ENCODE measurements at regions not wholly inside any gene's neighbourhood (a gene's known extent, or its start where the extent isn't known, plus 50 kb on each side); places are given as distances from the start of the nearest gene placed in this dataset.

DNA sequence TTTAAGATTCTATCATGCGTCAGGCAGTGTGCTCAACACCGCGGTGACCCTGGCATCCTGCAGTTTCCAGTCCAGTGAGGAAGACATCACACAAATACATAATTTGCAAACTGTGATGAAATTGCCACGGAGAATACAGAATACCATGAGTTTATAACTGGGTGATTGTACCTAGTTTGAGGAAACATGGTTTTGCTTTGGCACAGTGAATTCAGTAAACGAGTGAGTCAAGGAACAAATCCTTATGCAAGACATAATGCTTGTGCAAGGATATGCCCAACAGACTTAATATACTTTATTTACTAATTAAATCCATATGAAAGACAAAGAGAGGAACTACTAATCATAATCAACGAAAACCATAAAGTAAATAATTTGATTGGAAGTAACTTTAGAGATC, 311.8 kb upstream of the TMTC1 start:
- no peaks in the 10 kb centered on the region for H3K9me2 ChIP-seq (replicated peaks; ENCODE audit: low read length)
- no peak overlapping the region for H3K9ac ChIP-seq (ENCODE audit: low read length)
- H3K9me3 ChIP-seq (ENCODE audit: low read length), result no peaks in the 10 kb centered on the region
- TF ChIP-seq EZH2 (IDR thresholded peaks at IDR 0.05; ENCODE audit: low read length, unreplicated experiment) (no peak), EZH2phosphoT487 (IDR thresholded peaks at IDR 0.05; ENCODE audit: borderline replicate concordance, low read length) (no peak), CTCF (conservative IDR thresholded peaks at IDR 0.05; ENCODE audit: low read depth, low read length) (no peak)
- no peak for DNase-seq
- ChIA-PET CTCF (no interaction called here), POLR2A (ENCODE audit: unreplicated experiment) (no interaction called here)
- H3K27ac ChIP-seq (ENCODE audit: low read length), result no peak overlapping the region
- BruUV-seq (replicated peaks), result no TSS peak
- no peaks in the 10 kb centered on the region for H3K27me3 ChIP-seq (ENCODE audit: low read length)
- no peaks in the 10 kb centered on the region for H3K4me1 ChIP-seq (ENCODE audit: insufficient read depth, low read length)
- H3K79me2 ChIP-seq (ENCODE audit: low read length), result no peaks in the 10 kb centered on the region
- no peaks in the 10 kb centered on the region for H4K20me1 ChIP-seq (ENCODE audit: low read length)
- H2AFZ ChIP-seq (ENCODE audit: low read length), result no peak overlapping the region
- H3F3A ChIP-seq (ENCODE audit: low read length, unreplicated experiment), result no peaks in the 10 kb centered on the region
- H3K4me3 ChIP-seq (ENCODE audit: low read length), result no peak overlapping the region
- ATAC-seq, result no peak
- intact Hi-C loops (cut with micrococcal nuclease), result no loop called here
- H3K36me3 ChIP-seq (ENCODE audit: low read depth, low read length), result no peaks in the 10 kb centered on the region
- H3K4me2 ChIP-seq (ENCODE audit: low read length), result no peak overlapping the region

GRCh38 chr12:30092983-30093617, 309.4 kb upstream of the TMTC1 start:
- no TSS peak for BruUV-seq (replicated peaks)
- Histone ChIP-seq H3K27me3 (ENCODE audit: low read length) (no peaks in the 10 kb centered on the region), H3K36me3 (ENCODE audit: low read depth, low read length) (no peaks in the 10 kb centered on the region), H3K9me3 (ENCODE audit: low read length) (no peaks in the 10 kb centered on the region), H3K27ac (ENCODE audit: low read length) (no peak overlapping the region), H3K9ac (ENCODE audit: low read length) (no peak overlapping the region), H3K9me2 (replicated peaks; ENCODE audit: low read length) (no peaks in the 10 kb centered on the region), H3K79me2 (ENCODE audit: low read length) (no peaks in the 10 kb centered on the region), H3K4me3 (ENCODE audit: low read length) (no peak overlapping the region), H2AFZ (ENCODE audit: low read length) (no peak overlapping the region), H4K20me1 (ENCODE audit: low read length) (no peaks in the 10 kb centered on the region), H3K4me2 (ENCODE audit: low read length) (no peak overlapping the region), H3F3A (ENCODE audit: low read length, unreplicated experiment) (peaks cover 3% of the 10 kb centered on the region), H3K4me1 (ENCODE audit: insufficient read depth, low read length) (peaks cover 11% of the 10 kb centered on the region)
- POLR2A ChIA-PET (ENCODE audit: unreplicated experiment), result no interaction called here
- TF ChIP-seq EZH2phosphoT487 (IDR thresholded peaks at IDR 0.05; ENCODE audit: borderline replicate concordance, low read length) (no peak), CTCF (conservative IDR thresholded peaks at IDR 0.05; ENCODE audit: low read depth, low read length) (no peak), EZH2 (IDR thresholded peaks at IDR 0.05; ENCODE audit: low read length, unreplicated experiment) (no peak)
- intact Hi-C loops (cut with micrococcal nuclease), result no loop called here
- DNase-seq (no peak), ATAC-seq (no peak)
- CTCF ChIA-PET, result no interaction called here

- H3K9ac ChIP-seq (ENCODE audit: low read length), result no peak overlapping the region
- no peaks in the 10 kb centered on the region for H3K79me2 ChIP-seq (ENCODE audit: low read length)
- ChIA-PET POLR2A (ENCODE audit: unreplicated experiment) (no interaction called here), CTCF (no interaction called here)
- H3K9me3 ChIP-seq (ENCODE audit: low read length), result no peaks in the 10 kb centered on the region
- no peak overlapping the region for H3K4me2 ChIP-seq (ENCODE audit: low read length)
- H3K36me3 ChIP-seq (ENCODE audit: low read depth, low read length), result no peaks in the 10 kb centered on the region
- H3K27ac ChIP-seq (ENCODE audit: low read length), result no peak overlapping the region
- DNase-seq (no peak), ATAC-seq (no peak)
- intact Hi-C loops (cut with micrococcal nuclease), result no loop called here
- peaks cover 3% of the 10 kb centered on the region for H3F3A ChIP-seq (ENCODE audit: low read length, unreplicated experiment)
- H4K20me1 ChIP-seq (ENCODE audit: low read length), result no peaks in the 10 kb centered on the region
- TF ChIP-seq EZH2 (IDR thresholded peaks at IDR 0.05; ENCODE audit: low read length, unreplicated experiment) (no peak), EZH2phosphoT487 (IDR thresholded peaks at IDR 0.05; ENCODE audit: borderline replicate concordance, low read length) (no peak), CTCF (conservative IDR thresholded peaks at IDR 0.05; ENCODE audit: low read depth, low read length) (no peak)
- no peak overlapping the region for H3K4me3 ChIP-seq (ENCODE audit: low read length)
- no peak overlapping the region for H2AFZ ChIP-seq (ENCODE audit: low read length)
- no TSS peak for BruUV-seq (replicated peaks)
- H3K27me3 ChIP-seq (ENCODE audit: low read length), result no peaks in the 10 kb centered on the region
- H3K9me2 ChIP-seq (replicated peaks; ENCODE audit: low read length), result no peaks in the 10 kb centered on the region
- H3K4me1 ChIP-seq (ENCODE audit: insufficient read depth, low read length), result peaks cover 24% of the 10 kb centered on the region
Measured at GRCh38 chr12:30090258-30090657, 306.5 kb upstream of the TMTC1 start.
